Peyer's patch (tissue), 4 donors: ENCODE measurements at regions not wholly inside any gene's neighbourhood (a gene's known extent, or its start where the extent isn't known, plus 50 kb on each side); places are given as distances from the start of the nearest gene placed in this dataset.

Experiments
- DNase-seq, 3 donors: peaks; one replicate each; pipeline ENCODE4 v3.0.0-alpha.2; 2017 to 2019
- H3K27ac ChIP-seq, 4 donors: fragments of 200-600 bp; sonication (generic); one replicate each; pipeline ENCODE4 v1.5.1; 2016 to 2019
- H3K27me3 ChIP-seq, 2 donors: fragments of 200-600 bp; sonication (generic); one replicate each; pipeline ENCODE4 v1.5.1; 2019
- H3K36me3 ChIP-seq, 3 donors: fragments of 200-600 bp; sonication (generic); one replicate each; pipeline ENCODE4 v1.5.1; 2016 to 2019
- H3K4me1 ChIP-seq, 4 donors: fragments of 200-600 bp; sonication (generic); one replicate each; pipeline ENCODE4 v1.5.1; 2016 to 2019
- H3K4me3 ChIP-seq, 4 donors: fragments of 200-600 bp; sonication (generic); 1 replicate in 3 of 4; 2 replicates in 1 of 4; pipeline ENCODE4 v1.5.1; 2016 to 2019; ENCODE audit warnings: mild to moderate bottlenecking in 1 of 4
- H3K9me3 ChIP-seq, 4 donors: fragments of 200-600 bp; sonication (generic); one replicate each; pipeline ENCODE4 v1.5.1; 2016 to 2019; ENCODE audit warnings: mild to moderate bottlenecking in 1 of 4
- POLR2A ChIP-seq, 2 donors: fragments of 450-650 bp; IDR thresholded peaks; one replicate each; pipeline ENCODE4 v1.5.1; 2017; ENCODE audit warnings: antibody characterized with exemption in 2 of 2, mild to moderate bottlenecking in 2 of 2, moderate library complexity in 2 of 2
- TF ChIP-seq, protein P1 (sequence below), 6 experiments: fragments of 450-650 bp in 4 of 6; fragments of 200-600 bp in 2 of 6; sonication (generic) in 1 of 6; IDR thresholded peaks; one replicate each; pipeline ENCODE4 v1.5.1; 2017 to 2019; ENCODE audit warnings: antibody characterized with exemption in 6 of 6, mild to moderate bottlenecking in 3 of 6, moderate library complexity in 1 of 6

DNA sequence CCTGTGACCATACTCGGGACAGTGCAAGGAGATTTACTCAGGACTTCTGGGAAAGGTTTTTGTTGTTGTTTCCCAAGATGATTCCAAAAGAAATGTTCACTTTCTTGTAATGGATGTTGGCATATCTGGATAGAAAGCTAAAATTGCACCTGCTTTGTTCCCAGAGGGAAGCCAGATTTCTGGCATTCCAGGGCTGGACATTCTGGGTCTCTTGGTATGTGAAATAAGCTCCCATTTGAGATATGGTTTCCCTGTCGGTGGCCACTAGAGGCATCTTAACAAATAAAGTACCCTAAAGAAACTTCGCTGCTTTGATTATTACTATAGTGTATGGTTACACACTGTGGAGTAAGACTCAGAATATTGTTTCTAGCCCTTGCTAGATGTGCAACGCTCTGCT, 737.3 kb downstream of the BRINP1 start:
- no peaks in the 10 kb centered on the region for H3K4me1 ChIP-seq
- no peak overlapping the region for H3K27ac ChIP-seq
- TF ChIP-seq, protein P1, sequence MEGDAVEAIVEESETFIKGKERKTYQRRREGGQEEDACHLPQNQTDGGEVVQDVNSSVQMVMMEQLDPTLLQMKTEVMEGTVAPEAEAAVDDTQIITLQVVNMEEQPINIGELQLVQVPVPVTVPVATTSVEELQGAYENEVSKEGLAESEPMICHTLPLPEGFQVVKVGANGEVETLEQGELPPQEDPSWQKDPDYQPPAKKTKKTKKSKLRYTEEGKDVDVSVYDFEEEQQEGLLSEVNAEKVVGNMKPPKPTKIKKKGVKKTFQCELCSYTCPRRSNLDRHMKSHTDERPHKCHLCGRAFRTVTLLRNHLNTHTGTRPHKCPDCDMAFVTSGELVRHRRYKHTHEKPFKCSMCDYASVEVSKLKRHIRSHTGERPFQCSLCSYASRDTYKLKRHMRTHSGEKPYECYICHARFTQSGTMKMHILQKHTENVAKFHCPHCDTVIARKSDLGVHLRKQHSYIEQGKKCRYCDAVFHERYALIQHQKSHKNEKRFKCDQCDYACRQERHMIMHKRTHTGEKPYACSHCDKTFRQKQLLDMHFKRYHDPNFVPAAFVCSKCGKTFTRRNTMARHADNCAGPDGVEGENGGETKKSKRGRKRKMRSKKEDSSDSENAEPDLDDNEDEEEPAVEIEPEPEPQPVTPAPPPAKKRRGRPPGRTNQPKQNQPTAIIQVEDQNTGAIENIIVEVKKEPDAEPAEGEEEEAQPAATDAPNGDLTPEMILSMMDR (IDR thresholded peaks at IDR 0.05), result no peak
- TF ChIP-seq POLR2A (IDR thresholded peaks at IDR 0.05), result no peak
- H3K4me3 ChIP-seq, result no peak overlapping the region
- no peaks in the 10 kb centered on the region for H3K9me3 ChIP-seq
- H3K27me3 ChIP-seq, result no peaks in the 10 kb centered on the region
- H3K36me3 ChIP-seq, result no peaks in the 10 kb centered on the region
- DNase-seq, result no peak

DNA sequence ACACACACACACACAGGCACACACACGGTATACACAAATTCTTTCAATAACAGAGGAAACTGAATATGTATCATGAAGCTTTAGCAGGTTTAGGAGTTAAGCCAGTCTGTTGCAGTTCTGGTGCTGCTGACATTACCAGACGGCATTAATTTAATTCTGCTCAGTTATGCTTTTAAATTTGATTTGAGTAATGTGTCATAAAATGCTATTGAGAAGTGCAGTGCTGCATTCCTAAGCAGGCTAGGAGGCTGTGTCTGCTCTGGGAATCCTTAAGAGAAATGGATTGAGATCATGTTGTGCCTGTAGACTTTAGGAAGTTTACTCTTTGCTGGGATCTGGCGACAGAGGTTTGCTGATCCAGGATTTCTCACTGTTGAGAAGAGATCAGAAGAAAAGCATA, 733.8 kb downstream of the BRINP1 start:
- DNase-seq, result no peak
- Histone ChIP-seq H3K36me3 (no peaks in the 10 kb centered on the region), H3K9me3 (no peaks in the 10 kb centered on the region), H3K27me3 (no peaks in the 10 kb centered on the region), H3K4me1 (no peaks in the 10 kb centered on the region), H3K27ac (no peak overlapping the region), H3K4me3 (no peak overlapping the region)
- no peak for TF ChIP-seq POLR2A (IDR thresholded peaks at IDR 0.05)
- TF ChIP-seq, protein P1 (IDR thresholded peaks at IDR 0.05), result no peak

DNA sequence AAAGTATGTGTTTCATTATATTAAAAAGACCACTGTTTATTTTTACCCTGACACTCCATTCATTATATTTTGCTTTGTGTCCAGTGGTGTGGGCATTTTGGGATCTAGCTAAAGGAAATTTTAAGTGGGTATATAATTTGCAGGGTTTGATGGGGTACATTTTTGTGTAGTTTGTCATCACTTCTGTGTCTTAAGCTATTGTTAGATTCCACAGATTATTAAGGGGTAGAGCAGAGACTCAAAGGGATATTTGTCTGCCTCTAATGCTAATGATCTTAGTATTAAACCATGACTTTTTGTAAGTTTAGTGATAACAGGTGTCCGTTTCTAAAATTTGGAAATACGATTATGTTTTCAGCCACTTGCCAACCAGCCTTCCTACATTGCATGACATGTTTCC, 731.6 kb downstream of the BRINP1 start:
- DNase-seq, result no peak
- no peaks in the 10 kb centered on the region for H3K27me3 ChIP-seq

DNA sequence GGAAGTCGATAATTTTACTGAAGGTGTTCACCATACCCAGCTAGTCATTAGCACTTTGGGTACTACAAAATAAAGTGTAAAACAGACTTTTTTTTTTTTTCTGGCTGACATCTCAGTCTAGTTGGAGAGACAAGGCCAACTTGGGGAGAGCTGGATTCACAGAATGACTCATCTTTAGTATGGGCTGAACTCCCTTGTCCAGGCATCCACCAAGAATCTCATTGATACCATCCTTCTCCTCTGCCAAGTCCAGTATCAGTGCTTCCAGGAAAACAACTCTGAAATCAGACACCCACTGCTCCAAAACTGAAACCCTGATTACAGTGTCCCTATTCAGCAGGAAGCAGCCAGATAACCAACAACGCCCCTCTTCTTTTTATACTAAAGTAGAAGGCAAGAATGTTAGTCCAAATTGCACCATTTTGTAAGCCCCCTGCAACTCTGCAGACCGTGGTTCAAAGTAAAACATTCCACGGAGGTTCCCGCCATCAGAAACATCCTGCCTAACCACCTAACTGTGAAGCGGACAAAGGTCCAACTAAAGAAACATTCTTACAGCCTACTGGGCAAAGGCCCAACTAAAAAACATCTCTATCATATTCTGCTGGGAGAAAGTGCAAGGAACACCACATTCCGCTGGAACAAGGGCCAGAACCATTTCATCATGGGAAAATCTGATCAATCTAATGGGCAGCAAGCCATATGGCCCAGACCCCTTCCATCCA, 728.2 kb downstream of the BRINP1 start:
- TF ChIP-seq, protein P1 (IDR thresholded peaks at IDR 0.05), result no peak
- no peak for TF ChIP-seq POLR2A (IDR thresholded peaks at IDR 0.05)
- Histone ChIP-seq H3K4me3 (no peak overlapping the region), H3K9me3 (no peaks in the 10 kb centered on the region), H3K4me1 (no peaks in the 10 kb centered on the region), H3K27ac (no peak overlapping the region), H3K27me3 (no peaks in the 10 kb centered on the region), H3K36me3 (no peaks in the 10 kb centered on the region)
- DNase-seq, result no peak

More for the DNA sequence above, 731.6 kb downstream of the BRINP1 start:
- Histone ChIP-seq H3K4me1 (no peaks in the 10 kb centered on the region), H3K4me3 (no peak overlapping the region), H3K27ac (no peak overlapping the region), H3K36me3 (no peaks in the 10 kb centered on the region), H3K9me3 (no peaks in the 10 kb centered on the region)
- TF ChIP-seq, protein P1 (IDR thresholded peaks at IDR 0.05), result no peak
- no peak for TF ChIP-seq POLR2A (IDR thresholded peaks at IDR 0.05)

DNA sequence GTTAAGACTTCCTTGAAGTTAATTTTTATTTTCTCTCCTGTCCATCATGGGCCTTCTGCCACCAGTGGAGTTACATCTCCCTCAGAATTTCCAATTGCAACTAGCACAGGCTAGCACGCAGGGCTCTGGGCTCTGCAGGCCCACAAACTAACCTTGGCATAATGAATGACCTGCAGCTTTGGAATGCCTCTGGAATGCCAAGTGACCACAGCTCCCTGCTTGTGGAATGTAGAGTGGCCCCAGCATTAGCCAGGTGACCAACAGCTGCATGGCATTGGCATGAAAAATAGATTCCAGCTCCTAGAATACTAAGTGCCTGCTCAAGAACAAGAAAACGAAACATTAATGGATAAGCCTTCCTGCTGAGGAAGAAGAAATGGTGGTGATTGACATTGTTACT, 726.1 kb downstream of the BRINP1 start:
- Histone ChIP-seq H3K9me3 (no peaks in the 10 kb centered on the region), H3K36me3 (no peaks in the 10 kb centered on the region), H3K27me3 (no peaks in the 10 kb centered on the region), H3K27ac (no peak overlapping the region), H3K4me1 (no peaks in the 10 kb centered on the region), H3K4me3 (no peak overlapping the region)
- DNase-seq, result no peak
- no peak for TF ChIP-seq POLR2A (IDR thresholded peaks at IDR 0.05)
- TF ChIP-seq, protein P1 (IDR thresholded peaks at IDR 0.05), result no peak
